Gastroesophageal sphincter (tissue), 2 donors: ENCODE measurements at regions not wholly inside any gene's neighbourhood (a gene's known extent, or its start where the extent isn't known, plus 50 kb on each side); places are given as distances from the start of the nearest gene placed in this dataset.

ENCODE experiments used
- POLR2A ChIP-seq, 2 donors: fragments of 450-650 bp; IDR thresholded peaks; one replicate each; pipeline ENCODE4 v1.6.1; 2017; ENCODE audit warnings: antibody characterized with exemption in 2 of 2, mild to moderate bottlenecking in 2 of 2, moderate library complexity in 1 of 2
- POLR2AphosphoS5 ChIP-seq: sonication (generic); formaldehyde crosslinking; IDR thresholded peaks from one replicate; pipeline ENCODE4 v1.6.1; 2017; ENCODE audit warnings: antibody characterized with exemption

DNA sequence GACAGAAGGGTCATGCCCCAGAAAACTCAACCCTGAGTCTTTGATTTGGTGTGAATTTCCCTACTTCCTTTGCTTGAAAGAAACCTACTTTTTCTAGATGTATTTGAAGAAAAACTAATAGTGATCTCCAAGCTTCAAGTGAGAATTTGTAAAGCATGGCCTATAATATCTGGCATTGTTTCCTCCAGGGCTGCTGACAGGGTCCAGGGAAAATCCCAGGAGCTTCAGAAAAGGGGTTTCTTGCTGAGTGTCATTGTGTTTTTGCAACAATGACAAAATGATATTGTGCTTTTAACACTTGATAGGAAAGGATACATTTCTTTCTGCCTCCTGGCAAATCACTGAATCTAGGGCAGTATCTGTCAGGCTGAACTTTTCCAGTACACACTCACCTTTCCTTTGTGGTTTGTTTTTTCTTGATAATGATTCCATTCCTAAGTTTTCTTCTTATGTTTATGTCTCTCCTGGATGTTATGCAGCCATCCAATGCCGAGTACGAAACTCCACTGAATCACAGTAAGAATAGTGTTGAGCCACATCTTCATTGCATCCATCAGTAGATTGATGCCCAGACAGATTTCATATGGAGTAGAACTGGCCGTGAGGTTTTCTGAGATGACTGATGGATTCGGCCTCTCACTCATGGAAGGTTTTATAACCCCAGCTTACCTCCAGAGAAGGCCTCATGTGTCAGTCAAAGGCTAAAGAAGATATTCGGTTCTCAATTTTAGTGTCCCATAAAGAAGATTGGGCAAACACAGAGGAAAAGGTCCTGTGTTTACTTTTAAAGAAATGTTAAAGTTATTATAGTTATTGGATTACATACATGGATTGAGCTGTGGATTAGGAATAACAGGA is 76.9 kb upstream of the STEAP1B start:
- TF ChIP-seq POLR2AphosphoS5, result no peak
- TF ChIP-seq POLR2A (IDR thresholded peaks at IDR 0.05), result no peak
